Heart right ventricle (tissue), 16 donors: ENCODE measurements at regions not wholly inside any gene's neighbourhood (a gene's known extent, or its start where the extent isn't known, plus 50 kb on each side); places are given as distances from the start of the nearest gene placed in this dataset.

ENCODE experiments used
- ATAC-seq, 8 donors: fragments of 200-7000 bp; cut with Tn5 transposase; one replicate each; pipeline ENCODE4 v1.9.1; 2020; ENCODE audit warnings: mild to moderate bottlenecking in 8 of 8, moderate library complexity in 8 of 8, moderate number of reproducible peaks in 1 of 8
- DNase-seq, 2 donors: peaks; one replicate each; pipeline ENCODE4 v3.0.0-alpha.2; 2020
- H3K27ac ChIP-seq, 10 donors: fragments of 200-600 bp; sonication (generic) in 2 of 10; one replicate each; pipeline versions ENCODE4 v1.5.0 to v1.8.0; 2020 to 2022; ENCODE audit warnings: mild to moderate bottlenecking in 3 of 10
- H3K27me3 ChIP-seq, 7 donors: fragments of 200-600 bp; one replicate each; pipeline ENCODE4 v1.8.0; 2021 to 2022; ENCODE audit warnings: mild to moderate bottlenecking in 2 of 7
- H3K36me3 ChIP-seq, 9 donors: fragments of 200-600 bp; sonication (generic) in 1 of 9; one replicate each; pipeline versions ENCODE4 v1.5.0 to v1.8.0; 2020 to 2022; ENCODE audit warnings: mild to moderate bottlenecking in 2 of 9
- H3K4me1 ChIP-seq, 9 donors: fragments of 200-600 bp; sonication (generic) in 1 of 9; one replicate each; pipeline versions ENCODE4 v1.5.0 to v1.8.0; 2020 to 2022; ENCODE audit warnings: mild to moderate bottlenecking in 4 of 9
- H3K4me3 ChIP-seq, 10 donors: fragments of 200-600 bp; sonication (generic) in 2 of 10; one replicate each; pipeline versions ENCODE4 v1.5.0 to v1.8.0; 2020 to 2022; ENCODE audit warnings: mild to moderate bottlenecking in 7 of 10, moderate library complexity in 2 of 10
- H3K9me3 ChIP-seq, 11 donors: fragments of 200-600 bp in 10 of 11; sonication (generic) in 2 of 11; one replicate each; pipeline versions ENCODE4 v1.5.0 to v1.8.0; 2013 to 2022; ENCODE audit warnings: mild to moderate bottlenecking in 2 of 11, control low read depth in 1 of 11, moderate library complexity in 1 of 11
- CTCF ChIP-seq, 9 donors: fragments of 200-600 bp; sonication (generic) in 2 of 9; IDR thresholded peaks; one replicate each; pipeline versions ENCODE4 v1.5.0 to v1.8.0; 2021 to 2022; ENCODE audit warnings: antibody characterized with exemption in 9 of 9, mild to moderate bottlenecking in 5 of 9, moderate library complexity in 1 of 9
- WGBS, 2 donors: extraction: QIAGEN DNeasy Blood & Tissue Kit; methylation state at CpG; one replicate each; pipeline ENCODE4 v1.1.7; 2013; ENCODE audit warnings: inconsistent platforms in 1 of 2; 5-methylcytosine and 5-hydroxymethylcytosine counted together
- intact Hi-C, 10 donors: fragments of 100-400 bp; cut with DNase I; formaldehyde crosslinking; loops; one replicate each; pipeline versions ENCODE4 v1.11.1 to v1.14.2; 2022
- donor health status: Arrhythmogenic right ventricular cardiomyopathy.
- donor health status: ischemic (EF 13 %, LVEDD 7.1; RV severe dilation, severe dysfunction).
- donor health status: healthy with polysubstance abuse.
- donor health status: DM: no; HTN: yes; CAD: no.
- donor health status: DM: no; HTN: no; CAD: no.
- donor health status: ischemic (EF 25% LVEDD 6.9; RV normal size, moderate dysfunction).
- donor health status: ischemic (EF 25% LVEDD 5.7; RV mildly dilated, moderate dysfunction).
- donor health status: healthy.
- donor health status: DM: yes; HTN: yes; CAD: no.
- donor health status: Ischemic cardiomyopathy.
- donor health status: ischemic (EF 35%, LVEDD 5.7; RV mildly dilated, moderate dysfunction).
- donor health status: nonischemic (EF 11% LVEDD 7.7; RV severe dilation, severe dysfunction).
- donor health status: DM: yes; HTN: yes; CAD: no.
- donor health status: PGD.
- donor health status: ischemic (EF 29% LVEDD 5.4; RV normal size, mild dysfunction).
- donor health status: nonischemic (EF 23%, LVEDD 6.1; RV moderate dilation, normal function).

- WGBS, 2 donors: 39 to 44% methylated on average over 6 of the region's 6 CpGs
- peaks cover 0 to 18% (median 9%) of the 10 kb centered on the region in 11 donors for H3K9me3 ChIP-seq
- ATAC-seq: peak; percentile 63 to 88 (median 84)
- intact Hi-C loops: loop anchor here in 3 of 10 donors (1.0 to 5.0 kb wide), 3 partner anchors 45 to 48 kb away; no protein-coding TSS in a partner anchor
- TF ChIP-seq CTCF (IDR thresholded peaks at IDR 0.05): peak in 3 of 9 donors; percentile 12 to 23 (median 16)
- peak in 1 of 2 donors; percentile 61 for DNase-seq
- H3K27me3 ChIP-seq: peaks cover 0 to 15% (median 11%) of the 10 kb centered on the region in 7 donors
- H3K27ac ChIP-seq: peak overlapping the region in 5 of 10 donors; percentile 22 to 63 (median 50)
- no peak overlapping the region for H3K4me3 ChIP-seq
- no peaks in the 10 kb centered on the region for H3K36me3 ChIP-seq
- peaks cover 0 to 7% (median 4%) of the 10 kb centered on the region in 9 donors for H3K4me1 ChIP-seq
These were observed 111.2 kb downstream of the ZNF280B start for GRCh38 chr22:22397292-22397870.

GRCh38 chr22:22397875-22398524 lies 110.5 kb downstream of the ZNF280B start:
- no peak for TF ChIP-seq CTCF (IDR thresholded peaks at IDR 0.05)
- peaks cover 0 to 17% (median 11%) of the 10 kb centered on the region in 7 donors for H3K27me3 ChIP-seq
- H3K4me3 ChIP-seq: no peak overlapping the region
- no peaks in the 10 kb centered on the region for H3K36me3 ChIP-seq
- DNase-seq (peak; percentile 27 to 36), ATAC-seq (peak; percentile 43 to 83 (median 70))
- intact Hi-C loops: loop anchor here in 4 of 10 donors (1.0 to 5.0 kb wide), 4 partner anchors 46 to 50 kb away; no protein-coding TSS in a partner anchor
- peak overlapping the region in 6 of 10 donors; percentile 22 to 60 (median 46) for H3K27ac ChIP-seq
- 56 to 71% methylated on average over 3 of the region's 3 CpGs for WGBS, 2 donors
- H3K4me1 ChIP-seq: peaks cover 0 to 7% (median 4%) of the 10 kb centered on the region in 9 donors
- peaks cover 0 to 13% (median 7%) of the 10 kb centered on the region in 11 donors for H3K9me3 ChIP-seq

DNA sequence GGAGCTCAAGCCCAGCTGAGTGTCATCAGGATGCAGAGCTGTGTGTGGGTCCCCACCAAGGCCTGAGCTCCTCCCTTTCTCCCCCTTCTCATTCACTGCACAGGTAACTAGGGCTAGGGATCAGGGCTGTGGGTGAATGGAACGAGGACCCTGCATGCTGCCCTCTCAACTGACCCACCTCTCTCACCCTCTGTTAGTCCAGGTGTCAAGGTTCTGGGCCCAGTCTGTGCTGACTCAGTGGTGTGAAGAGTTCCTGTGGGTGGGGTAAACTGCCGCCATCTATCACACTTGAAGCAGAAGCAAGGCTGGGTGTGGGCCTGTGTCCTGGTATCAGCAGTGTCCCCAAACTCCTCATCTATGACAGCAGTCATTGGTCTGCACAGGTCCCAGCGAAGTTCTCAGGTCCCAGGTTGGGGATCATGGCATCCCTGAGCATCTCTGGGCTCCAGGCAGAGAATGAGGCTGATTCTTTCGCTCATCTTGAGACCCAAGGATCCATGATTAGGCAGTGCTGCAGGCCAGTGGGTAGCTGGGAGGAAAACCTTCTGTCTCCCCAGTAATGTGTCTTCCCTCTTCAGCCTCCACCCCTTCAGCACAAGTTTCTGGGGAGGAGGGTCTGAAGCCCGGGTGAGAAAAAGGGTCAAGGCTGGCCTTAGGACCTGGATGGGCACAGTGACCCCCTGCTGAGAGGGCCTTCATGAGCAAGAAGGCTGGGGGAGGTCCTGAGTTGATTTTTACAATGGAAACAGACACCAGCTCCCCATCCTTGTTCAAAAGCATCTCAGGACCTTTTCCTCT lies 109.8 kb downstream of the ZNF280B start:
- H3K27ac ChIP-seq: no peak overlapping the region
- peaks cover 0 to 7% (median 4%) of the 10 kb centered on the region in 9 donors for H3K4me1 ChIP-seq
- WGBS, 2 donors: 74 to 80% methylated on average over 5 of the region's 5 CpGs
- no peak overlapping the region for H3K4me3 ChIP-seq
- intact Hi-C loops: loop anchor here in 2 of 10 donors (1.0 to 5.0 kb wide), 2 partner anchors 46 to 50 kb away; no protein-coding TSS in a partner anchor
- DNase-seq (no peak), ATAC-seq (peak in 1 of 8 donors; percentile 21)
- H3K36me3 ChIP-seq: no peaks in the 10 kb centered on the region
- peaks cover 0 to 6% (median 4%) of the 10 kb centered on the region in 11 donors for H3K9me3 ChIP-seq
- peaks cover 0 to 17% (median 11%) of the 10 kb centered on the region in 7 donors for H3K27me3 ChIP-seq
- TF ChIP-seq CTCF (IDR thresholded peaks at IDR 0.05): no peak

DNA sequence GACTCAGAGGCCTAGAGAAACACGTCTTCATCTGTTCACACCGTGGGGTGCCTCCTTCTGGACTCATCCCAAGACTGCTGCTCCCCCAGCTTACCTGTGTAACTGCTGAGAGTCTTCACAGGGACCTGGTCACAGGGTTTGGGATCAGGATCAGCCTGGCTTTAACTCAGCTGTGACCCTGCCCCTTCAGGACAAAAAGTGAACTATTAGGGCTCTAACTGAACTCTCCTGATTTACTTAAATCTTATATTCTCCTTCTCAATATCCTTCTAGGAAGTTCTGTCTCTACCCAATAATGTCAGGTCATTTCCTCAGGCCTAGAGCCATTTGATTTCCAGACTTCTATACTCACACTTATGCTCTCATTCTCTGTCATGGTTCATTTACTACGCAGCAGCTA lies 108.4 kb downstream of the ZNF280B start:
- peaks cover 0 to 7% (median 4%) of the 10 kb centered on the region in 9 donors for H3K4me1 ChIP-seq
- WGBS, 2 donors: 56 to 70% methylated on average over 3 of the region's 3 CpGs
- TF ChIP-seq CTCF (IDR thresholded peaks at IDR 0.05): no peak
- H3K27ac ChIP-seq: no peak overlapping the region
- H3K27me3 ChIP-seq: peaks cover 0 to 25% (median 11%) of the 10 kb centered on the region in 7 donors
- intact Hi-C loops: no loop called here
- H3K4me3 ChIP-seq: no peak overlapping the region
- ATAC-seq (no peak), DNase-seq (no peak)
- H3K9me3 ChIP-seq: no peaks in the 10 kb centered on the region
- no peaks in the 10 kb centered on the region for H3K36me3 ChIP-seq
